NCI-H187 treated with DMSO at 0.1 percent for 48 hours (cell line): ENCODE measurements at regions not wholly inside any gene's neighbourhood (a gene's known extent, or its start where the extent isn't known, plus 50 kb on each side); places are given as distances from the start of the nearest gene placed in this dataset.
"Not testable (repeated sequence)": the region's sequence is repeated elsewhere in the genome, so short reads cannot be mapped to it uniquely, and the experiment has no call there.

Experiments used
- DNase-seq: peaks from one replicate; lab custom pipeline; 2025; lab: John Stamatoyannopoulos, UW

DNA sequence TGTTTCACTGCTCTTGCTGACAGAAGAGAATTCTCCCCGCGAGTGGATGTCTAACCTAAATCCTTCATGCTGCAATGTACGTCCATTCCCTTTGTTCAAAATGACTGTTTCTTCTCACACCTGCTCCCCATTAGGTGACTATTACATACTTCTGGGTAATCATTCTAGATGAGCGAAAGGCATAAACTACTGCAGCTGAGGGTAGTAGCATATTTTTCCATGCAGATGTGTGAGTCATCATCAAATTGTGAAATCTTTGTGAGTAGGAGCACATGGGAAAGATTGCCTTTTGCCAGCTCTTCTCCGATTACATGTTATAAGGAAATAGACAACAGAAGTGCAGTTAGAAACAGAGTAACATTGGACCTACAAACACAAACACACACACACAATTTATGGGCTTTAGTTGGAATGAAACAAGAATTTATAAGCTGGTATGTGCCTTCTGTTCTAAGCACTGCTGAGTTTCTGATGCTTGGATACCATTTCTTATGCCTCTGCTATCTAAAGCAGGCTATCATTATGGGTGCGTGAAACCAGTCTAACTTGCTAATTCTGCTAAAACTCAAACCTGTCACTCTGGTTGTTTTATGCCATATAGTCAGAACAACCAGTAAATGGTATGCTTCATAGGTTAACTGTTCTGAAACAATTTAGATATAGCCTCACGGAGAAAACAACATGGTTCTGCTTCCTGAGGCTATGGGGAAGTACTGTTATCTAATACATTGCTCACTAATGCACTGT, 346.9 kb upstream of the PSMD7 start:
- no peak for DNase-seq

DNA sequence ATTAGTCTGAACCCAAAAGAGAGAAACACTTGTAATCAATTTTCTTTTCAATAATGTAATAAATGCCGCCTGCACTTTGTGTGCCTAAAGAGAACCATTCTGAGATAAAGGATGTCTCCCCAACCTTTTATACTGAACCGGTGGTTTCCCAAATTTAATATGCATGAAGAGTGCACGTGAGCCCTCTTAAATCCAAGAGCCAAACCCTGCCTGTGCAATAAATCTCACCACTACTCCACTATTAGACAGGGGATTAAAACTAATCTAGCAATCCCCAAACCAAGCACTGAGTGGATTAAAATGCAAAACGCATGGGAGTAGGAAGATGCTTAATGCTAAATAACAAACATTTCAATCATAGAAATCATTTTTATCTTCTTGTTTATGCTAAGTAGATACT, 351.0 kb upstream of the PSMD7 start:
- no peak for DNase-seq

DNA sequence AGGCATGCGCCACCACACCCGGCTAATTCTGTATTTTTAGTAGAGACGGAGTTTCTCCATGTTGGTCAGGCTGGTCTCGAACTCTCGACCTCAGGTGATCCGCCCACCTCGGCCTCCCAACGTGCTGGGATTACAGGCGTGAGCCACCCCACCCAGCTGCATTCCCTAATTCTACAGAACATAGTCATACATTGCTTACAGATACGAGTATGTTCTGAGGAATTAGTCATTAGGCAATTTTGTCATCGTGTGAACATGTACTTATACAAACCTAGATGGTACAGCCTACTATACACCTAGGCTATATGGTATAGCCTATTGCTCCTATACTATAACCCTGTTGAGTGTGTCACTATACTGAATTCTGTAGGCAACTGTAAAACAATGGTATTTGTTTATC, 353.4 kb upstream of the PSMD7 start:
- DNase-seq = not testable (repeated sequence)

DNA sequence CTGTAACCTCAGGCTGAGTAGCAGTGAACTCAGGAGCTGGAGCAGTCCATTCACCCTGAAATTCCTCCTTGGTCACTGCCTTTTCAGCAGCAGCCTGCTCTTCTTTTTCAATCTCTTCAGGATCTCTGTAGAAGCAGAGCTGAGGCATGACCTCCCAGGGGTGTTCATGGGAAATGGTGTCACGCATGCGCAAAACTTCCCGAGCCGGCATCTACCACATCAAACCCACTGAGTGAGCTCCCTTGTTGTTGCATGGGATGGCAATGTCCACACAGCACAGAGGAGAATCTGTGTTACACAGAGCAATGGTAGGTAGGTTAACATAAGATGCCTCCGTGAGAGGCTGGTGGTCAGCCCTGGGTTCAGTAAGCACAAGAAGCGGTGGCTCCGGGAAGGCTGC, 355.8 kb upstream of the PSMD7 start:
- DNase-seq = not testable (repeated sequence)

DNA sequence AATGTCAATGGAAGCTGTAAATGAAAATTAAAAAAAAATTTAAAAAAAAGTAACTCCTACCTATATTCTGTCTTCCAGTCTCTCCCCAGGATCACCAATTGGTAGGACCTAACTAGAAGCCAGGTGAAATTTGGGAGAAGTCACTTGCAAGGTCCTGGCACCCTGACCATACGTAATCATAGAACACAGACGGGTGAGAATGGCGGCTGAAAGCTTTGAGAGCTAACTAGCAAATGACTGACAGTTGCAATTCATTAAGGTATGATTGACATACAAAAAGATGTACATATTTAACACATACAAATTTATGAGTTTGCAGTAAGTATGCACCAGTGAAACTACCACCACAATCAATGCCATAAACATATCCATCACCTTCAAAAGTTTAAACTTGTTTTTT, 372.7 kb upstream of the PSMD7 start:
- DNase-seq = no peak

DNA sequence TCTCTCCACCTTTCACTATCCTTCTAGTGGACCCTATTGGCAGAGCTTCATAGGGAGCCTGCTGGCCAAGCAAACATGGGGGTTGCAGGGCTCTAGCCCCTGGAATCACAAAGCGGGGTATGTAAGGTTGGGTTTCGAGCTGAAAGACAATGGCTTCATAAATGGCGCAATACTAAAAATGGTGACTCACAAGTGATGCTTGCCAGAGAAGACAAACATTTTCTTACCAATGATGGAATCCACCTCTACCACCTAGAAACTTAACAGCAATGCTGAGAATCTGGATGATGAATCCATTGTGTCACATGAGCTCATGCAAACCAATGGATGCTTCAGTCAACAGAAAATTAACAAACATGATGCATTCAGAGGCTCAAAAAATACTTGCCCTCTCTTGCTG, 375.3 kb upstream of the PSMD7 start:
- no peak for DNase-seq

DNA sequence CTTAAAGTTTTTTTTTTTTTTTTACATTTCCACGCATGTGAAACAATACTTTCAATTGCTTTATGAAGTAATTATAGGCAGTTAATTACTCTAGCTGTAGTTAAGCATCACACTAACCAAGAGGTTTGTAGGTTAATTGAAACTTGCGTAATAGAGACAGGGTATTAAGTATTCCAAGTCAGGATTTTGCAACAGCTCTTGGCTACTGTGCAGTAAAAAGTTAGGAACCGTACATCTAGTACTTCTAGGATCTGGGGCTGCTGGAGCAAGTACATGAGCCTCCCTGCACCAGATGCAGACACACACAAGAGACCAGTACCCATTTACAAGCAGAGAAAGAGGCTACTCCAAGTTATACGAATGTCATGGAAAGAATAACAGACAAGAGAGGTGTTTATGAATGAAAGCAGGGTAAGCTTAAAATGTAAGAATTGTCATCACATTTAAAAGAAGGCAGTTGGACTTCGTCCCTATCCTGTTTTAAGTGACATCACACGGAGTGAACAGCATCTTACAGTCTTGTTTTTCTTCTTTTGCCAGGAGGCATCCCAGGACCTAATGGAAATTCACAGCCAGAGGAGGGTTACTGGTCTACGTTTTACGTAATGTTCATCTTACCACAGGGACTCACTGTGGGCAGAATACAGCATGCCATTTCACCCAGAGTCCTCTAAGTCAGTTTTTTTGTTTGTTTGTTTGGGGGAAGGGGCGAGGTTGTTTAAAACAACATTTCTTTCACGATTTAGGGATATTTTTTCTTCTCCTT, 379.6 kb upstream of the PSMD7 start:
- DNase-seq = no peak

DNA sequence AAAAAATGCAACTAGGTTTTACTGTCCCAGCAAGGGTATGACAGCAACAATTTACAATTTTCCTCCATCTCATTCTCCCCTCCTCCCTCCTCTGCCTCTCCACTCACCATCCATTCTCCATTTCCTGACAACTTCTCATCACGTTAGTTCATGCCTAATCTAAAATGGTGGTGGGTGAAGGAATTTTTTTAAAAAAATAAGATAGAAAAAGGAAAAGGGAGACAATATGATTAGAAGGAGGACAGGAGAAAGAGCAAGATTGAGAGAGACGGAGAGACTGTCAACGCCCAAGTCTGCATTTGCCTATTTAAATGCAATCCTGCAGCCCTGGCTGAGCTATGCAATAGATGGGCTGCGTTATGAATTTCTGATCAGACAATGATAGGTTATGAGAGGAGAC, 380.7 kb upstream of the PSMD7 start:
- no peak for DNase-seq

DNA sequence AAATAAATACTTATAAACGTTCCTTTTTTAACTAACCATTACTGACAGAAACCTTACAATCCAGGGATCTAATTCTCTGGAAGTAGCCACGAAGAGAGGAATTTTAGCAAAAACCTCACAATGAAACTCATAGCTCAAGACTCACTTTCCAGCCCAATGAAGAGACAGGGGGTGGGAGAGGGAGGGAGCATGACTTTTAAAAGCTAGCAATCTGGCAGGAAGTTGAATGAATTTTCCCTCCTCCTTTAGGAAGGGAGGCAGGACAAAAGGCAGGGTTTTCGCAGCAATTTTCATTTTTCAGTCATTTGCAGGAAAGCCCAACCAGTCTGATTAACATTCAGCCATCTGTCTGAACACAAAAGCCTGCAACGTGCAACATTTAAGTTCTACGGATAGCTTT, 381.5 kb upstream of the PSMD7 start:
- DNase-seq = no peak

DNA sequence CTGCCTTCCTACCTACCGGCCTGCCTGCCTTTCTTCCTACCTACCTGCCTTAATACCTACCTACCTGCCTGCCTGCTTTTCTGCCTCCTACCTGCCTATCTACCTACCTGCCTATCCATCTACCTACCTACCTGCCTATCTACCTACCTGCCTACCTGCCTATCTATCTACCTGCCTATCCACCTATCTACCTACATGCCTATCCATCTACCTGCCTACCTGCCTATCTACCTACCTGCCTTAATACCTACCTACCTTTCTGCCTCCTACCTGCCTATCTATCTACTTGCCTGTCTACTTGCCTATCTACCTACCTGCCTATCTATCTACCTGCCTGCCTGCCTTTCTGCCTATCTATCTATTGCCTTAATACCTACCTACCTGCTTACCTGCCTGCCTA, 383.8 kb upstream of the PSMD7 start:
- DNase-seq = no peak

DNA sequence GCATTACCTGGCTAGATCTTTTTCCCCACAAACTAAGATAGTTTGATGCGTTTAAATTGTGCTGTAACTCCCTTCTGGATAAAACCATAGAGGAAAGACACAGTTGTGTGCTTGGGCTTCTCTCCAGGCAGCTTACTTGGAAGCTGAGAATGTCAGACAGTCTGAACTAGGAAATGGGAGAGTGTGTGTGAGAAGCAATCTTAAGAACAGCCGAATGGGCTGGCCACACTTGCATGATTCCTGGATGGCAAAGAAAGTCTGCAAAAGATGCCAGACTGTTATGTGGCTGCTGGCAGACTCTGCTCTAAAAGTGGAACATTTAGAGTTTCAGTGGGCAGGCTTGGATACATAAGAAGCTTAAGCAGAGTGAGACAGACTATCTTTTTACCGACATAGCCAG, 384.3 kb upstream of the PSMD7 start:
- DNase-seq = no peak

DNA sequence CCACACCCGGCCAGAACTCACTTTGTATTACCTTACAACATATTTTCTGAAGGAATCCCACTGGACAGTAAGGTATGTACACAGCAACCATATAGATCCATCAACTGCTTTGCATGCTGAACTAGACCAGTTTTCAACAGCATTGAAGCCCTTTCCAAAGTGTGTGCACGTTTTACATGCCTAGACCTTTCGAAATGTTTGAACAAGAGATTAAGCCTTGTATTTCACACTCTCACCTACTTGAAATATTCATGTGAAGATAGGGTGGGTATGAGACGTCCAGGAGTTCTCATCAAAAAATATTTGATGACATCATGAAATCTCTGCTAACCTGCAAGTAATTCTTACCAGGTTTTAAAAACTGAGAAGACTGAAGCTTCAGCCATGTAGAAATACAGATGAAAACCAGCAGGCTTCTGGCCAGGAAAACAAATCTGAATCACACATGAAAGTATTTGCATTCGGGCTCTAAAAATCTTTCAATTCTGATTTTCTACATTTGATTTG, 387.0 kb upstream of the PSMD7 start:
- no peak for DNase-seq

DNA sequence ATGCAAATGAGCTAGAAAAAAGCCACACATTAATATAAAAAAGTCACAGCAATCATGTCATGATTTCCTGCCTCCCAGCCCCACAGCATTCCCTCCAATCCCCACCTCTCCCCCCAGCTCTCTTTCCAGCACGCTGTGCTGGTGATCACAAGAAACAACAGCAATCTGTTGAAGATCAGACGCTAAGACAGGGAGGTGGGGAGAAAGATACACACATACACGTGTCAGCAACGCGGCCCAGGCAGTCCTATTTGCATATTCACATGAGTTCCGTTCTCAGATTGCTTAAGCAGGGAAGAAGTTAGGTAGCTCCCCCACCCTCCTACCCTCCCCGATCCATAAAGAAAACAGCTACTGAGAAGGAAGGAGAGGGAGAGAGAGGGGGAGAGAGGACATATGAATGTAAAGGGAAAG, 405.5 kb upstream of the PSMD7 start:
- no peak for DNase-seq

DNA sequence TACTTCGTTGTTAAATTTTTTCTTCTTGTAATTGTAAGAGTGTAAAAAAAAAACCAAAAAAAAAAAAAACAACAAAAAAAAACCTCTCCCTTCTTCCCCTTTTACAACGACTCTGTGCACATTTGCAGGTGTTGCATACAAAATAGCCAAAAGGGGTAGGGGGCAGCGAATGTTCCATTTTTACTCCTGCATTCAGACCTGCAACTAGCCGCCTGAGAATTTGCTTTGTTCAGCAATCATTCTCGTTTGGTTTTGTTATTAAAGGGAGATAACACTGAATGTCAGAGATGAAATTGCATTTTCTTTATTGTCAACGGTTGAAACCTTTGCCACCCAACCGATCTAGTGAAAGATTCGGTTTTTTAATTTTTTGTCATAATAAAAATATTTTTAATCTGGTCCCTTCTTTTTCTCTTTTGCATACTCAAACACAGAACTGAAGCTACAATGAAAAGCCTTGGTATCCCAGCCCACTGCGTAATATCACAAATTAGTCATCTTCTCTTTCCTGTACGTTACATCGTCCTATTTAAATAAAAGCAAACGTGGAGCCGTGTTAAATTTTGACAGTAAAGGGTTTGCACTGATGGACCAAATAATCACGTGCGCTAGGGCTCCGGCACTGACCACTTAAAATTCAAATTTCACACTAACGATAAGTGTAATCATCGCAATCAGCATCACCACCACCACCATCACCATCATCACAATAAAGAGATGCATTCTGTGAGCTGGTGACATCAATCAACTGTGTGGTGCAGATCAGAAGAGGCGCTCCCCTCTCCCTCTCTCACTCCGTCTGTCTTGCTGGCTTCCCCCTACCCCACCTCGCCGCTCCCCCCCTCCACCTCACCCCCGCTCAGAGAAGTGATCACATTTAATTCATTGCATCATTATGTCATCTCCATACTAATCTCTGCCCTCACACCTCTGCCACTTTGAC, 406.2 kb upstream of the PSMD7 start:
- DNase-seq = no peak

DNA sequence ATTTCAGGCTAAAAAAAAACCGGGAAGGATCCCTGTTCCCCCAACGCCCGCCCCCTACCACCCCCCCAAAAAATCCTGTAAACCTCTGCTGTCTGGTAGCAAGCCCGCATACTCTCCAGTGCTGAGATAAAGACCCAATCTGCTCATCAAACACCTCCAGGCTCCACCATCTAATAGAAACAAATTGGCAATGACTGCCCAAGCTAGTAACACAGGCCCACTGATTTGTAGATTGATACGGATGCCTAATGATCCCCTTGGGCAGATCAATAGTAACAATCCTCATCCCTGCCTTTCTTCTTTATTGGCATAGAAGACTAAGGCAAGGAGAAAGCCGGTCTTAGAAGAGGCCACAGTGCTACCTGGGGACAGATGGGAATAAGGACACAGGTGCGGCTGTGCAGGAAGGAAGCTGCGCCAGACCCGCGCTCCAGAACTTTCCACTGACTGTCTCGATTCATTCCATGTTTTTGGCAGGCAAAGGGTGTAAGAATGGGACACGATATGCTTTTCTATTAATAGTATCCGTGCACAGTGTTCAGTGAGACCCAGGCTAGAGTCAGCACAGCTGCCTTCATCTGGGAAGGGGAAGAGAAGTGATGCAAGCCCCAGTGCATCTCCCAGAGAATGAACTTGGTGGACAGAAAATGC, 407.6 kb upstream of the PSMD7 start:
- no peak for DNase-seq

DNA sequence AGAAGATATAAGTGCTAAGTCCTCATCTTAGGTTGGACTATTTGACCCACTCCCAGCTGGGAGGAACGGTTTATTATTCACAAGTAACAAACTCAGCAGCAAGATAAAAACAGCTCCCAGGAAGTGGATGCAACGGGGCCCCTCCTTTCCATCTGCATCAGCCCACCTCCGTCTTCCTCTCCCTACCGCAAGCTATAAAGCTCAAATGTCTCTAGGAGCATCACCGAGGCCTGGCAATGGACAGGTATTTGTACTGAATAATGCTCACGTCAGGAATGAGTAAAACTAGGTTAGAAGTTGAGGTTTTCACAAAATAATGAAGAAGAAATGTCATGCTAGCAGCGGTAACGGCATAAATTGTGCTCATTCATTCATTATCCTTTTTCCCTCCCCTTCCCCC, 408.7 kb upstream of the PSMD7 start:
- DNase-seq = no peak

DNA sequence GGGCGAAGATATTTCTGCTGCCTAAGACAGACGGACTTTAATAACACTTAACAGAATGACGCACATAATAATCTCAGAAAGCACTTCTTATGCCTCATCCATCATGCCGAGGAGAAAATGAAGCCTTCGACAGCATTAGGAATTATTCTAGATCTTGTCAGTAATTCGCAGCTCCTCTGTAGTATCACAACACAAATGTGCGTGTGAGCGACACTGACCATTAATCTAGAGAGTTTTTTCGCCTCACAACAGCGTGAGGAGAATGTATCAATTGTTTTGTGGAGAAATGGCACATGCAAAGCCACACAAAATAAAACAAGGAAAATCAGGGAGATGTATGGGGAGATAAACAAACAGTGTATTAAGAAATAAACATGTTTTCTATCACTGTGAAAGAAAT, 410.2 kb upstream of the PSMD7 start:
- no peak for DNase-seq

DNA sequence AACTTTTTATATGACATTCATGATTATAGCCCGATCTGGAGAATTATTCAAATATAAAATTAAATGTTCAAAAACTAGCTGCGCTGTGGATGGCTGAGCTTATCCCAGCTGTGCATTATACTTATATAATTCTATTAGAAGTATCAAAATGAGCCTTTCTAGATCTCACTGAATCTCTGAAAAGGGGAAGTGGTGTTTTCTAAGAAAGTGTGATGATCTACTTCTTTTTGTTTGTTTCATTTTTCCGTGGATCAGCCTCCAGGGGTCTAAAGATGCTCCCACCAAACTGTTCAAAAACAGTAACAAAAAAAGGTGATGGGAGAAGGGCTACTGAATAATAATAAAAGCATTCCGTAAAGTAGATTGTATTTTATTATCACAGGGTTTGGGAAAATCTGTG, 411.3 kb upstream of the PSMD7 start:
- DNase-seq = no peak

DNA sequence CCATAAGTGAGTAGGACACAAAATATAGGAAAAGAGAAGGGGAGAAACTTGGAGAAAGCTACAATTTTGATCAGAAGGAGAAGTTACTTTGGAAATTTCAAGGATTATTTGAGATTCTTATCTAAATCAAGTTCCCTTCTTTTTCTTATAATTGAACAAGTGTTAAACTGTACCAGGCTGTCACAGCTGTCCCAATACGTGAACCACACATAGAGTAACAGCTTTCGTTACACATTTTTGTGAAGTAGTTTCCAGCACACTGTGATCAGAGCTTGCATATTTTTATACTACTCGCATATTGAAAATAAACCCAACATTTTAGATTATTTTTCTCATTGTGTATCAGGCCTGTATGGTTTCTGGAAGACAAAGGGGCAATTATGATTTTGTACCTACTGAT, 412.8 kb upstream of the PSMD7 start:
- no peak for DNase-seq

DNA sequence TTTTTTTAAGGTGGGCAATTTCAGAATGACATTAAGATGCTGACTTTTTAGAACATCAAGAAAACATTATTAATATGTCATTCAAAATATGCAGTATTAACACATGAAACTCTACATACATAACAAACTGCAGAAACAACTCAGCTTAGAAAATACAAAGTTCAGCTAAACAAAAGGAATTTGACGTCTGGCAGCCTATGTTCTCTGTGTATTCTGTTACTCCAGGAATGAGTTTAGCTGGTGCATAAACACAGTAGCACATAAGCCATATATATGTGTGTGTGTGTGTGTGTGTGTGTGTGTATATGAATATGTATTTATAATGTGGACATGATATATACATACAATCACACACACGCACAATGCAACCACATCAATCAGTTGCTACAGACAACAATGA, 413.5 kb upstream of the PSMD7 start:
- DNase-seq = no peak

DNA sequence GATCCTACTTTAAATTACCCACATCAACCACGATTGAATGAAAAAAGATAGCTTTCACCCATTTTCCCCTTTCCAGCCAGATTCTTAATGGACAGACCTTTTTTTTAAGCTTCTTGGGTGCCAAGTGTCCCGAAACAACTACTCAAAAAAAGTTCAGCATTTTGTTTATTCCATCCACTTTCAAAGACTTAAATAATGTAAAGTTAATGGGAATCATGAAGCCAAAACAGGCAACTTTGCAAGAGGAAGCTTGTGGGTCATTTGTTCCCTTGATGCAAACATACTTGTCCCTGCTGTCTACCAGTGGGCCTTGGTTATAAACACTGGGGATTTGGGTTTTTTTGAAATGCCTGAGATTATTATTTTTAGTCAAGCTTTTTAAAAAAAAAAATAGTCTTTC, 414.0 kb upstream of the PSMD7 start:
- no peak for DNase-seq

DNA sequence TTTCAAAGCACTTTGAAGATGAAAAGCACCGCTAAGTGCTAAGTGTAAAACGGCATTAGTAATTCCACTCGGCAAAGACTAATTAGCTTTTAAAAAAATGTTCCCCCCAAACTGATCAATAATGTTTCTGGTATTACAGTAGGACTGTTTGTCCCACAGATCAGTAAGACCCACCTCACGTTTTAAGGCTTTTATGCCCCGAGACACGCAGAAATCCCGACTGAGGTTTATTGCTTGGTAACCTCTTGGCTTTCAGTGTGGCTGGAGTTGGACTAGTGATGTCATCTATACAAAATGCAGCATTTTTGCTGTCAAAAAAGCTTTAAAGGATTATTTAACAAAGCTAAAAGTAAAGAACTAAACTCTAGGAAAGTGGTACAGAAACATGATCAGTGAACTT, 414.6 kb upstream of the PSMD7 start:
- DNase-seq = no peak
